Ovary (tissue), 7 donors: ENCODE measurements at regions not wholly inside any gene's neighbourhood (a gene's known extent, or its start where the extent isn't known, plus 50 kb on each side); places are given as distances from the start of the nearest gene placed in this dataset.

ENCODE experiments used
- DNase-seq, 5 donors: peaks; one replicate each; pipeline ENCODE4 v3.0.0-alpha.2; 2019 to 2020
- H3K27ac ChIP-seq, 2 donors: fragments of 200-600 bp; one replicate each; pipeline versions ENCODE4 v1.5.1 to v1.8.0; 2019 to 2022
- H3K27me3 ChIP-seq: fragments of 200-600 bp; one replicate; pipeline ENCODE4 v1.8.0; 2022
- H3K36me3 ChIP-seq: fragments of 200-600 bp; sonication (generic); one replicate; pipeline ENCODE4 v1.5.1; 2019
- H3K4me1 ChIP-seq: one replicate; pipeline ENCODE4 v1.8.1; 2013; ENCODE audit warnings: mild to moderate bottlenecking, moderate library complexity; ENCODE audit not compliant: insufficient read depth
- H3K4me3 ChIP-seq: fragments of 200-600 bp; sonication (generic); one replicate; pipeline ENCODE4 v1.5.1; 2017
- H3K9me3 ChIP-seq, 2 donors: fragments of 200-600 bp in 1 of 2; sonication (generic) in 1 of 2; one replicate each; pipeline versions ENCODE4 v1.5.1 to v1.8.1; 2013 to 2019; ENCODE audit warnings: mild to moderate bottlenecking in 1 of 2, moderate library complexity in 1 of 2
- CTCF ChIP-seq, 3 donors: fragments of 450-650 bp in 2 of 3; fragments of 200-600 bp in 1 of 3; IDR thresholded peaks; one replicate each; pipeline versions ENCODE4 v1.5.1 to v1.8.0; 2016 to 2022; ENCODE audit warnings: antibody characterized with exemption in 3 of 3, mild to moderate bottlenecking in 1 of 3
- EP300 ChIP-seq: sonication (generic); formaldehyde crosslinking; IDR thresholded peaks from one replicate; pipeline ENCODE4 v1.6.1; 2017; ENCODE audit warnings: antibody characterized with exemption
- POLR2A ChIP-seq: fragments of 450-650 bp; IDR thresholded peaks from one replicate; pipeline ENCODE4 v1.6.1; 2017; ENCODE audit warnings: antibody characterized with exemption, mild to moderate bottlenecking, moderate library complexity
- WGBS, 3 donors: extraction: QIAGEN DNeasy Blood & Tissue Kit in 1 of 3; methylation state at CpG; one replicate each; pipeline versions ENCODE4 v1.1.5 to v1.1.7; 2013 to 2017; 5-methylcytosine and 5-hydroxymethylcytosine counted together
- intact Hi-C, 4 donors: fragments of 100-400 bp; cut with DNase I; formaldehyde crosslinking; loops; one replicate each; pipeline versions ENCODE4 v1.11.0 to v1.15.1; 2022 to 2023
- donor health status: DM: no; HTN: no; CAD: no; lungs with moderate emphysema.
- donor health status: DM: no; HTN: no; CAD: no.
- donor health status: Bipolar disorder and iron deficiency.
- donor health status: DM: no; HTN: no; CAD: no.
- donor health status: DM: yes; HTN: yes; CAD: no.

GRCh38 chr4:164357957-164358356, 396.0 kb upstream of the SMIM31 start:
- WGBS, 3 donors: 41 to 61% (median 51%) methylated on average over 2 of the region's 2 CpGs
- Histone ChIP-seq H3K4me1 (no peaks in the 10 kb centered on the region), H3K36me3 (no peaks in the 10 kb centered on the region), H3K4me3 (no peak overlapping the region), H3K27ac (no peak overlapping the region), H3K9me3 (no peaks in the 10 kb centered on the region), H3K27me3 (no peaks in the 10 kb centered on the region)
- no peak for TF ChIP-seq POLR2A
- no peak for DNase-seq
- intact Hi-C loops: no loop called here

DNA sequence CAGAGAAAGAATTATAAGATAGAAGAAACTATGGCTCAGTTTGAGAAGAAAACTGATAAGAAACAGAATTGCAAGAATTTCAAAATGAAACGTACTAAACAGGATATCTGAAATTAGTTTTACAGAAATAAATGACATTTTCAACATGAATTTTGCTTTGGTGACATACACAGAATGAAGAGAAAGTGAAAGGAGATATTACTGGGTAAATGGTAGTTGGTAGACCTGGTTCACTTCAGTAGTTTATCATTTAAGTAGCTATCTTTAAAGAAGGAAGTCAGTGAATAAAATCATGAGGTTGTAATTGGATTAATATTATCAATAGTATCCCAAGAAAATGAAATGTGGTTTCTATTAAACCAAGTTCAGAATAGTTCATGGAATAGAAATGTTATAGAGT, 395.5 kb upstream of the SMIM31 start:
- no peak for DNase-seq
- H3K36me3 ChIP-seq: no peaks in the 10 kb centered on the region
- WGBS, 3 donors: 48 to 83% (median 74%) methylated on average over 1 of the region's 1 CpG
- H3K9me3 ChIP-seq: no peaks in the 10 kb centered on the region
- no peak overlapping the region for H3K27ac ChIP-seq
- TF ChIP-seq POLR2A (no peak), EP300 (no peak), CTCF (IDR thresholded peaks at IDR 0.05) (no peak)
- H3K4me3 ChIP-seq: no peak overlapping the region
- intact Hi-C loops: no loop called here
- H3K27me3 ChIP-seq: no peaks in the 10 kb centered on the region
- H3K4me1 ChIP-seq: no peaks in the 10 kb centered on the region

DNA sequence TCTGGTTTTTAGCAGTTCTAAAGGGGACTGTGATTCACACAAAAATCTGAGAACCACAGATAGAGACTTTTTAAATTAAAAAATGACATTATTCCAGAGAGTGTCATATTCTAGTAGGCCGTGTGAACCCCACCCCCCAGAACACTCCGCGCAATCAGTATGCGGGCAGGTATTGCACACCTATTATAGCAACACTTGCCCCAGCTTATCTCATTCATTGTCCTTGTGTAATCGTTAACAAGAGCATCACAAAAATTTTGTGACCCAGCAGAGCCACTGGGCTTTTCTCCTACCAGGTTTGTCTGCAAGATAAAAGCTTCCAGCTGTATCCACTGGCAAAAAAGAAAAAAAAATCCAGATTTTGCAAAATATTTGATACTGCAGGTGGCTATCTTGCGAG, 394.1 kb upstream of the SMIM31 start:
- TF ChIP-seq POLR2A: no peak
- no peak for TF ChIP-seq CTCF (IDR thresholded peaks at IDR 0.05)
- TF ChIP-seq EP300: no peak
- WGBS, 3 donors: 73 to 83% (median 74%) methylated on average over 6 of the region's 6 CpGs
- no peak overlapping the region for H3K4me3 ChIP-seq
- DNase-seq: no peak
- H3K4me1 ChIP-seq: no peaks in the 10 kb centered on the region
- no peaks in the 10 kb centered on the region for H3K27me3 ChIP-seq
- no peak overlapping the region for H3K27ac ChIP-seq
- no peaks in the 10 kb centered on the region for H3K9me3 ChIP-seq
- intact Hi-C loops: no loop called here
- no peaks in the 10 kb centered on the region for H3K36me3 ChIP-seq

- no peak for DNase-seq
- no peaks in the 10 kb centered on the region for H3K4me1 ChIP-seq
- no peaks in the 10 kb centered on the region for H3K27me3 ChIP-seq
- WGBS, 3 donors: 66 to 85% (median 67%) methylated on average over 6 of the region's 6 CpGs
- H3K36me3 ChIP-seq: no peaks in the 10 kb centered on the region
- H3K4me3 ChIP-seq: no peak overlapping the region
- intact Hi-C loops: no loop called here
- H3K9me3 ChIP-seq: no peaks in the 10 kb centered on the region
- no peak for TF ChIP-seq CTCF (IDR thresholded peaks at IDR 0.05)
- no peak for TF ChIP-seq POLR2A
- no peak for TF ChIP-seq EP300
- no peak overlapping the region for H3K27ac ChIP-seq
Observed at GRCh38 chr4:164368894-164369293, 385.0 kb upstream of the SMIM31 start.

DNA sequence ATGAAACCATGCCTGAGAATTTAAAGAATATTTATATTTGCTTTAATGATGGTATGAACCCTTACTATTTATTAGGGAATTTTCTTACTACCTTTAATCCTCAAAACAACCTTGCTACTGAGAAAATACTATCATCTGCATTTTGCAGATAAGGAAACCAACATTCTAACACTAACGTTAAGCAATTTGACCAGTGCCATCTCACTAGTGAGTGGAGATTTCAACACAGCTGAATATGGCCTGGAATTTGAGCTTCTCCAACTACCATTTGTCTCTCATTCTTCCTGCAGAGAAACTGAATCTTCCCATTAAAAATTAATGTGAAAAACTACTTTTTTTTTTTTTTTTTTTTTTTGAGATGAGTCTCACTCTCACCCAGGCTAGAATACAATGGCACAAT, 380.9 kb upstream of the SMIM31 start:
- Histone ChIP-seq H3K4me3 (no peak overlapping the region), H3K27me3 (no peaks in the 10 kb centered on the region), H3K27ac (no peak overlapping the region), H3K9me3 (no peaks in the 10 kb centered on the region), H3K36me3 (no peaks in the 10 kb centered on the region), H3K4me1 (no peaks in the 10 kb centered on the region)
- intact Hi-C loops: no loop called here
- TF ChIP-seq CTCF (IDR thresholded peaks at IDR 0.05) (no peak), EP300 (no peak), POLR2A (no peak)
- no peak for DNase-seq
- 14 to 49% (median 20%) methylated on average over 1 of the region's 1 CpG for WGBS, 3 donors
